Astrocyte of the hippocampus (primary cell): ENCODE measurements at regions not wholly inside any gene's neighbourhood (a gene's known extent, or its start where the extent isn't known, plus 50 kb on each side); places are given as distances from the start of the nearest gene placed in this dataset.

Experiments
- DNase-seq: peaks from one replicate; pipeline ENCODE4 v3.0.0; 2011; ENCODE audit warnings: low read depth, low spot score

- DNase-seq = no peak
Measured at GRCh38 chr3:55413236-55413635, 73.9 kb downstream of the WNT5A start.

DNA sequence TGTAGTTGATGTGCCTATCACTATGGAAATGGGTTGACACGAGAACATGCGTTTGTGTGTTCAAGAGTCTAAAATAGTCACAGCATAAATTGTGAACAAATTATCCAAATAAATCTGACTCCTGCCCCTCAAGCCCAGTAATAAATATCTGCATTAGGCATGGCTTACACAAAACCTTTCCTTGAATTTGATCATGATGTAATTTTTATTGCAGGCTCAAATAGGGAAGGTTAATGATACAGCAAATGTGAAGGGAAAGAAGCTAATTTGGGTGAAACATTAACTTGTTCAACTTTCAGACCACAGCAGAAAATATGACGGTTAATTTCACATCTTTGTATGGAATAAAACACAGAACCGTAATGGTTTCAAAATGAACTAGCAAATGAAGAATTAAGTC is 74.6 kb downstream of the WNT5A start:
- DNase-seq = no peak

DNA sequence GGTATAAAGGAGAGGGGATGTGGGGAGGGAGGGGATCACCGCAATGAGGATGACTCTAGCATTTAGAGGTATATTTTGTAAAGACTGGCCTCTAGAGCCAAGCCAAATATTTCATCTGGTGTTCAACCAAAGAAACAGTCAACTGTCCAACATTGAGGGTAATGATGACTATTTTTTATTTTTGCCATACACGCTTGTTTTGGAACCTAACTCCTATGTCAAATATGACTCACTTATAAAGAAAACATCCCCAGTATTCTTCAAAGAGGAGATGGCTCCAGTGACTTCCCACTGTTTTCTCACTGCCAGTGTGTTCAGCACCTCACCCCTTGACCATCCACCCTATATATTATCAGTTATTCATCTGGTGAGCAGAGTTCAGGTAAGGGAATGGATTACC is 77.3 kb downstream of the WNT5A start:
- DNase-seq = no peak

GRCh38 chr3:55408193-55408826 is 78.8 kb downstream of the WNT5A start:
- DNase-seq = no peak

GRCh38 chr3:55407426-55407820 is 79.7 kb downstream of the WNT5A start:
- no peak for DNase-seq

DNA sequence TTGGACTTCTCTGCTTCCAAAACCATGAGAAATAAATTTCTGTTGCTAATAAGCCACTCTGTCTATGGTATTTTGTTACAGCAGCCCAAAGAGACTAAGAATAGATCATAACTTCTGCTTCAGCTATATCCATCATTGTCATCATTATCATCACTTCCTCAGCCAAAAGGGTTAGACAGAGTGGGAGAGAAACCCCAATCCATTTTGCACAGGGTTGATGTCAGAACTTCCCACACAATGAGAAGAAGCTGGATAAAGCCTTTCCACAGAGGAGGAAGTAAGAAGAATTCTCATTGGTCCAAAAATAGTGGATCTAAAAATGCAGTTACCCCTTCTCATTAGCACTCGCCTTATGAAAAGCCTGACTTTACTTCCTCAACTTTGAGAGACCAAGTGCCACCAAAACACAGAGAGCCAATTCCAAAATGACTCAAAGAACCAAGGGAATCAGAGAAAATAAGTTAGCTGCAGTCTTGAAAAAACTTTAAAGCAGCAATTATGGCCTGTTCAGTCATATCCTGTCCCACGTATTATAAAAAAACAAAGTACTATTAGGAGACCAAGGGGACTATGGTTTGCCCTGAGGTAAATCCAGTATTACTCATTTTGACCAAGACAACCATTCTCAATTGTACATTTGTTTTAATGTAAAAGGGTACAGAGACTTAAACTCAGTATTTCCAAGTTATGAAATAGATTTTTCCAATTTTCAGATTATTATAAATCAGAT is 80.2 kb downstream of the WNT5A start:
- no peak for DNase-seq

- no peak for DNase-seq
Measured at GRCh38 chr3:55405436-55405835, 81.7 kb downstream of the WNT5A start.

GRCh38 chr3:55402886-55403609 is 84.1 kb downstream of the WNT5A start:
- no peak for DNase-seq

DNA sequence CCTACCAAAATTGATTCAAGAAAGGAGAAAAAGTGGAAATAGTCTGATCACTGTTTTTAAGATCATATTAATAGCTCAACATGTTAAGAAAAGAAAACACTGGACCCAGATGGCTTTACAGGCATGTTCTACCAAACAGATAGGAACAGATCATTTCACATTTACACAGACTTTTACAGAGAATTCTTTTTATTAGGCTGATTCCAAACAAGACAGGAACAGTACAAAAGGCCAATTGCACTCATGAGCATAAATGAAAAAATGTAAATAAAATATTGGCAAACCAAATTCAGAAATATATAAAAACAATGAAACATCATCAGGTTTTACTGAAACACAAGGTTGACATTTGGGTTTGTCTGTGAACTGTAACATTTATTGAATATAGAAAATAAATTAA is 106.5 kb downstream of the WNT5A start:
- no peak for DNase-seq

- no peak for DNase-seq
Measured at GRCh38 chr3:55376753-55377347, 110.3 kb downstream of the WNT5A start.

GRCh38 chr3:55373423-55373822 is 113.7 kb downstream of the WNT5A start:
- no peak for DNase-seq

DNA sequence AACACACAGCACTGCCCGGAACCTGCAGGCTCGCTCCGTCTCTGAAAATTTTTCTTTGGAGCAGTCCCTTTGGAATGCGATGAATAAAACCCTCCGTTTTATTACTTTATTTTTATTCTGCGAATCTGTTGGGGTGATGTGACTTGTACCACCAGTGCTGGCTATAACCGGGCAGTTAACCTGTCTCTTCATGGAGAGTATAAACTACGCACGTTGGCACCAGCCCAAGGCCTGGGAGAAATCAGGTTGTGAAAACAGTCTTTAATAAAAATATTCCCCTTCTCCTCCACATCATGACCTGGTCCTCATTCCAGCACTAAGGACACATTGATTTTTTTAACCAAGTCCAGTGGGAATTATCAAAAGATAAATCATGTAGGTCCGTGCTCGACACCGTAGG is 116.8 kb downstream of the WNT5A start:
- DNase-seq = no peak

GRCh38 chr3:55369141-55369847 is 117.8 kb downstream of the WNT5A start:
- DNase-seq = no peak

DNA sequence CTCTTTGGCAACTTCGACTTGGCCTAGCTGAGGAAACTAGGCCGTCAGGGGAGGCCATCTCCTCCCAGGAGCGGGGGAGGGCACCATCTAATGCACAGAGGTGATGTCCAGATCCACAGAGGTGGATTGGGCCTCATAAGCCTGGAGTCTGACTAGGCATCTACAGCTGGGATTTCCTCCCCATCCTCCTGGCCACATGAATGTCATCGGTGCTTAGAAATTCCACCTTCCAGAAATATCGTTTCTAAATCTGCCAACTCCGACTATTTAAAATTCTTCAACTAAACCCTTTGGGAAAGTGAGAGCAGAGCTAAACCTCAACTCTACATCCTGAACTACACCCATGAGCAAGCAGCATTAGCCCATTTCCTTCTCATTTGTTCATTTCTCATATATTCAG is 118.7 kb downstream of the WNT5A start:
- DNase-seq = no peak

DNA sequence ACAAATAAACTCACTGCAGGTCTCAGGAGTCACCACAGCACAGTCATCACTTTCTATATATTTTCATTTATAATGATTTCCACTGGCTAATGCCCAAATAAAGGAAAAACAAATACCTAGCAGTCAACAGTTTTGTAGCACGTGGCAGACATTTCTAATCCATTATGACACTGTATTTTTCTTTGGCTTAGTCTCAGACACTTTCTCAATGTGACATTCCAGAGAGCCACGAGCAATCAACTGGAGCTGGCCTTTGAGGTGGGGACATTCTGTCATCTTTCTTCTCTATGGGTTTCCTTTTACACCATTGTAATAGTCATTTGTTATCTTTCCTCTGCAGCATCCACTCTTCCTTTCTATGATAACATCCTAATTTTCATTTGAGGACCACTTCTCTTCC is 119.7 kb downstream of the WNT5A start:
- DNase-seq = no peak

DNA sequence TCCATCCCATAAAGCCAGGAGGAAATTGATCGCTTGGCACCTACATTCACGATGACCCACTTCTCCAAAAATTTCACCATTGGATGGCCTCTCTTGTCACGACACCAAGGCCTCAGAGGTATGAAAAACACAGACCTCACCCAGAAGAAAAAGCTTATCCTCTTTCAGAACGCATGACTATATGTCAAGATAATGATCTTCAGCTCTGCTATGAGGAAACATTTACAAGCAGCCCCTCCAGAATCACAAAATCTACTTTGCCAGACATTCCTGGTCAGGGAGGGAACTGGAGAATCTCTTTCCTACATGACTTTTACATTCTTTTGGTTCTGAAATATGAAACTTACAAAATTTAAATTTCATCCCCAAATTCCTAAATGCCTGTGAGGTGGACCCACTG is 122.7 kb downstream of the WNT5A start:
- DNase-seq = peak; percentile 11

DNA sequence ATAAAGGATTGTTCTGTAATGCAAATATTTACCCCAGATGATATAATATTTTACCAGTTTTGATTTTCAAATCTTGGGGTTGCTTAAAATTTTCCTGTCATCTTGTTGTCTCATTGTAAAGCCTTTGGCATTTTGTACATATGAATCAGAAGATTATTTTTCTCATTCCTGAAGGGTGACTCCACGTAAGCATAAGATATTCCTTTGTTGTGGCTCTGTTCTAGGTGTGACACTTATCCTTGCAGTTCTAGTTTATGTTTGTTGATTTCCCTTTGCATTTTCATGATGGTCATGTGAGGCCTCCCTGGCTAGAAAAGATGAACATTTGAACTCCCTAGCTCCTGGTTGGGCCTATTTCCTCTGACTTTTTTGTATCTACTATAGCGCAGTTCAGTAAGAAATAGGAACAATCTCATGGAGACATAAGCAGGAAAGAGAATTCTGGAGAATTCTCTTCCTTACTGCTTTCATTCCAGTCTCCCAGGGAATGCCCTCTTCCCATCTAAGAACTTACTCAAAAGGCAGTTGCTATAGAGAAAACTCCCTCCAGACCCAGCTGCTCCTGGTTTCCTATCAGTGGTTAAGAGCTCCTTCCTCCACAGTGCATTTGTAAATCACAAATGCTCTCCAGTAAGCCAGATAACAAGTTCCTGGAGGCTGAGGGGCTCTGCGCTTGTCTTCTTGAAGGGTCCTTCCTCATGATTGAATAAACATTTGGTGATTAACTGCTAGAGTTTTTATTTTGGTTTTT is 124.7 kb downstream of the WNT5A start:
- DNase-seq = peak; percentile 15

DNA sequence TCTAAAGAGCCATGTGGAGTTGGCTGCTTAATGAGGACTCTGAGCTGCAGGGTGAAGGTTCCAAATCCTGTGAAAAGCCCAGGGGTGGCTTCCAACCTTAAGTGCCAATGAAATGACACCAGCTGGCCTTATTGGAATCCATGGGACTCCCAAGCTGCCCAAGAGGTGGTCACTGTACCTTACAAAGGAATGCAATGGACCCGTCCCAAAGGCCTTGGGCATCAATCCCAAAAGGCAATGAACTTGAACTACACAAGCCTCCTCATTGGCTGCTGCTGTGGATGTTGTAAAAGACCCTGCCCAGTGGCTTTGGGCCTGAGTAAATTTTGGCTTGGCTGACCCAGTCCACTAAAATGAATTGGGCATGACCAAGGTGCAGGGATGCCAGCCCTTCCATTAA is 129.3 kb downstream of the WNT5A start:
- DNase-seq = no peak

- DNase-seq = no peak
Measured at GRCh38 chr3:55352668-55353067, 134.4 kb downstream of the WNT5A start.

DNA sequence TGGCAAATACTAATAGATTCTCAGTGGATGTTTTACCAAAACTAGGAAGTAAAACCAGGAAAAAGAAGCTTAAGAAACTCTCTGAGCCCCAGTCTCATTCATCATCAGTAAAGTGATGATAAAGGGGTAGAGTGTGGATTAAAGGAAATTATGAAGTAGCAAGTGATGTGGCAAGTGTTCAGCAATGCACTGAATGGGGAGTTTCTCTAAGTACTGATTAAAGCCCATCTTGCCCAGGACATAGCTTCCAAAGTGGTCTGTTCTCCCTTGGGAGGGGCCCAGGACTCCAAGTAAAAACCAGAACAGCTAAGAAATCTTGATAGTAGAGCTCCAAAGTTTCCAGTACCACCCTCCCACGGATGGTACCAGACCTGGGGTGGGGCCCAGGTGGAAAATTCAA is 137.3 kb downstream of the WNT5A start:
- no peak for DNase-seq
